ENCODE measurements at regions not wholly inside any gene's neighbourhood (a gene's known extent, or its start where the extent isn't known, plus 50 kb on each side); places are given as distances from the start of the nearest gene placed in this dataset.

DNA sequence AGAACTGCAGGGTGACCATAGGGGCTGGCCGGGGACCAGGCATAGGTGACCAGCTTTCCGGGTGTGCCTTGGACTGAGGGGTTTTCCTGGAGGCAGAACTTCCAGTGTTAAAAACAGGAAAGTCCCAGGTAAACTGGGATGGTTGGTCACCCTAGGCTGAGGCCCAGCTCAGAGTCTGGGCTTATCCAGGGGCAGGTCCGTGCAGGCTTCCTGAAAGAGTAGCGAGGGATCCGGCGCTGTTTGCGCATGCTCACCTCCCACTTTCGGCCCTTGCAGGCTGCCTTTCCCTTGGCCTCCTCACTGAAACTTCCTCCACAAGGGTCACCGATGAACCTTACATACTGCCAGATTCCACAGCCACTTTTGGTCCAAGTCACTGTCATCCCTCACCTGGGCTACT lies 119.8 kb upstream of the PLET1 start:
- H3K9me3 ChIP-seq (ENCODE audit: control insufficient read depth, low read length), result no peaks in the 10 kb centered on the region
- H3K4me1 ChIP-seq (ENCODE audit: control insufficient read depth, insufficient read depth, low read length), result no peaks in the 10 kb centered on the region
- H3K27me3 ChIP-seq (replicated peaks; ENCODE audit: control insufficient read depth, insufficient read depth, low read length), result no peaks in the 10 kb centered on the region
- no peak overlapping the region for H3K9ac ChIP-seq (ENCODE audit: low read length)
- H3K36me3 ChIP-seq (ENCODE audit: control insufficient read depth, insufficient read depth, low read length, severe bottlenecking), result no peaks in the 10 kb centered on the region
- DNase-seq (ENCODE audit: low read depth), result no peak
- no peak overlapping the region for H3K4me3 ChIP-seq (ENCODE audit: low read length)

DNA sequence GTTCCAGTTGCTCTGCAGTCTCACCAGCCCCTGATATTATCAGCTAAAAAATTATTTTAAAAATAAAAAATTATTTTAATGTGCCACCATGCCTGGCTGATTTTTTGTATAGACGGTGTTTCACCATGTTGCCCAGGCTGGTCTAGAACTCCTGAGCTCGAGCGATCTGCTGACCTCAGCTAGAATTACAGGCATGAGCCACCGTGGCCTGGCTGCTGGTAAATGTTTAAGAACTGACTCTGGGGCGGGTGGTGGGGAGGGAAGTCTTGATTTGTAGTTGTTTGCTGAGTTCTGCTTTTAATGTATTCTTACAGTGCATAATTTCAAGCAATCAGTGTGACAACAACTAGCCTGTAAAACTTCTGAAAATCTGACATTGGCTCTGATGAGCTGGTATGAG lies 120.9 kb upstream of the PLET1 start:
- Histone ChIP-seq H3K9ac (ENCODE audit: low read length) (no peak overlapping the region), H3K4me3 (ENCODE audit: low read length) (no peak overlapping the region), H3K9me3 (ENCODE audit: control insufficient read depth, low read length) (peaks cover 9% of the 10 kb centered on the region), H3K36me3 (ENCODE audit: control insufficient read depth, insufficient read depth, low read length, severe bottlenecking) (no peaks in the 10 kb centered on the region), H3K4me1 (ENCODE audit: control insufficient read depth, insufficient read depth, low read length) (no peaks in the 10 kb centered on the region), H3K27me3 (replicated peaks; ENCODE audit: control insufficient read depth, insufficient read depth, low read length) (no peaks in the 10 kb centered on the region)
- no peak for DNase-seq (ENCODE audit: low read depth)

DNA sequence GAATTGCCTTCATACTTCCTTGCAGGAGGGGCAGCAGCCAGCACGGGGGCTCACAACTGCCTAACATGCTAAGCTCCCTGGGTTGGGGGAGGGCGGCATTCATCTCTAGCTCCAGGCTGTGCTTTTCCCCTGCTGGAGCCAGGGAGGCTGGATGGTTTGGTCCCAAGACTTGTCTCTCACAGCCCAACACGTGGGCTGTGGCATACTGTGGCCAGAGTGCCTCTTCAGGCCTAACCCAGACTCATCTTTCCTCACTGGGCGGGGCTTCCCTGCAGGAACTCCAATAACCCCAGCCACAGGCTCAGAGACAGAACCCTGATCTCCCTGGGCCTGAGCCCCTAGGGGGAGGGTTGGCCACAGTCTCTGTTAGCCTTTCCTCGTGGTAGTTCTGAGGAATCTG lies 121.9 kb upstream of the PLET1 start:
- Histone ChIP-seq H3K9me3 (ENCODE audit: control insufficient read depth, low read length) (peaks cover 9% of the 10 kb centered on the region), H3K27me3 (replicated peaks; ENCODE audit: control insufficient read depth, insufficient read depth, low read length) (no peaks in the 10 kb centered on the region), H3K4me3 (ENCODE audit: low read length) (no peak overlapping the region), H3K4me1 (ENCODE audit: control insufficient read depth, insufficient read depth, low read length) (no peaks in the 10 kb centered on the region), H3K9ac (ENCODE audit: low read length) (no peak overlapping the region), H3K36me3 (ENCODE audit: control insufficient read depth, insufficient read depth, low read length, severe bottlenecking) (no peaks in the 10 kb centered on the region)
- no peak for DNase-seq (ENCODE audit: low read depth)

GRCh38 chr11:112388496-112388895 lies 127.8 kb upstream of the PLET1 start:
- Histone ChIP-seq H3K4me3 (ENCODE audit: low read length) (no peak overlapping the region), H3K27me3 (replicated peaks; ENCODE audit: control insufficient read depth, insufficient read depth, low read length) (peaks cover 13% of the 10 kb centered on the region)
- no peak for DNase-seq (ENCODE audit: low read depth)

DNA sequence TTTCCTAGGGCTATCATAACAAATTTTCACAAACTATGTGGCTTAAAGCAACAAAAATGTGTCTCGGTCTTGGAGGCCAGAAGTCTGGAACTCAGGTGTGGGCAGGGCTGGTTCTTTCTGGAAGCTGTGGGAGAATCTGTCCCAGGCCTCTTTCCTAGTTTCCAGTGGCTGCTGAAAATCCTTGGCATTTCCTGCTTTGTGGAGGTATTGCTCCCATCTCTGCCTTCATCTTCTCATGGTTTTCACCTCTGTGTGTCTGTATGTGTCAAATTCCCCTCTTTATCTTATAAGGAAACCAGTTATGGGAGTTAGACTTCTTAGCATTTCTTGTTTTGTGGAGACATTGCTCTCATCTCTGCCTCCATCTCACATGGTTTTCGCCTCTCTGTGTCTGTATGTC lies 130.4 kb upstream of the PLET1 start:
- Histone ChIP-seq H3K36me3 (ENCODE audit: control insufficient read depth, insufficient read depth, low read length, severe bottlenecking) (no peaks in the 10 kb centered on the region), H3K9ac (ENCODE audit: low read length) (no peak overlapping the region), H3K27me3 (replicated peaks; ENCODE audit: control insufficient read depth, insufficient read depth, low read length) (peaks cover 13% of the 10 kb centered on the region), H3K4me1 (ENCODE audit: control insufficient read depth, insufficient read depth, low read length) (no peaks in the 10 kb centered on the region), H3K9me3 (ENCODE audit: control insufficient read depth, low read length) (peaks cover 4% of the 10 kb centered on the region), H3K4me3 (ENCODE audit: low read length) (no peak overlapping the region)
- DNase-seq (ENCODE audit: low read depth), result no peak

More at GRCh38 chr11:112388496-112388895, 127.8 kb upstream of the PLET1 start:
- H3K9me3 ChIP-seq (ENCODE audit: control insufficient read depth, low read length), result peaks cover 9% of the 10 kb centered on the region
- H3K36me3 ChIP-seq (ENCODE audit: control insufficient read depth, insufficient read depth, low read length, severe bottlenecking), result no peaks in the 10 kb centered on the region
- no peak overlapping the region for H3K9ac ChIP-seq (ENCODE audit: low read length)
- no peaks in the 10 kb centered on the region for H3K4me1 ChIP-seq (ENCODE audit: control insufficient read depth, insufficient read depth, low read length)

DNA sequence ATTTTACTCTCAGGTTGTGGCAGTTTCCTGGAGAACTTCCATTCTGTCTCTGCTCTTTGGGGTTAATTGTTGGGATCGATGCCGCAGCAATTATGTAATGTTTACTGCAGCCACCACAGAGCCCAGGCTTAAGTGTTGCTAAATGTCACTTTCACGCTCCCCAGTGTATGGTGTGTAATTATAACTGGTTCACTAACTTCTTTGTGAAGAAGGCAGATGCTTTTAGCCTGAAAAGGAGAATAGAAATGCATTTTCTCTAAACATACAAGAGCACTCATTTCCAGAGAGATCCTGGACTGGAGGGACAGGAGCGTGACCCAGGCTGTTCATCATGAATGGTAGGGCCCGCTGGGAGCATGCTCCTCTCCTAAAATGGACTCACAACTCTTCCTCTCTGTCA lies 132.2 kb upstream of the PLET1 start:
- Histone ChIP-seq H3K9me3 (ENCODE audit: control insufficient read depth, low read length) (no peaks in the 10 kb centered on the region), H3K4me1 (ENCODE audit: control insufficient read depth, insufficient read depth, low read length) (no peaks in the 10 kb centered on the region), H3K4me3 (ENCODE audit: low read length) (no peak overlapping the region), H3K27me3 (replicated peaks; ENCODE audit: control insufficient read depth, insufficient read depth, low read length) (peaks cover 13% of the 10 kb centered on the region), H3K36me3 (ENCODE audit: control insufficient read depth, insufficient read depth, low read length, severe bottlenecking) (no peaks in the 10 kb centered on the region), H3K9ac (ENCODE audit: low read length) (no peak overlapping the region)
- no peak for DNase-seq (ENCODE audit: low read depth)

DNA sequence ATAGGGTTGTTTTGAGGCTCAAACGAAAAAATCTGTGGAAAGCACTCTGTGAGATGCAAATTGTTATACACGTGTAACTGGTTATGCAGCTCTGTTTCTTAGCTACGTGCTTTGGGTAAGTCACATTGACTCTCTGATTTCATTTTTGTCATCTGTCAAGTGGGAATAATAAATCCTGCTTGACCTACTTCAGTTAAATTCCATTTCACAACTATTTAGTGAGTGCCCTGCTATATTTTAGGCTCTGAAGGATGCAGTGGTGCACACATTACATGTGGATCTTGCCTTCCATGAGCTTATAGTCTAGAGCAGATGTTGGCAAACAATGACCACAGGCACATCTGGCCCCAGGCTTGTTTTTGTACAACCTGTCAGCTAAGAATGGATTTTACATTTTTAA lies 133.6 kb upstream of the PLET1 start:
- Histone ChIP-seq H3K4me1 (ENCODE audit: control insufficient read depth, insufficient read depth, low read length) (no peaks in the 10 kb centered on the region), H3K9me3 (ENCODE audit: control insufficient read depth, low read length) (no peaks in the 10 kb centered on the region), H3K4me3 (ENCODE audit: low read length) (no peak overlapping the region), H3K27me3 (replicated peaks; ENCODE audit: control insufficient read depth, insufficient read depth, low read length) (peaks cover 13% of the 10 kb centered on the region), H3K36me3 (ENCODE audit: control insufficient read depth, insufficient read depth, low read length, severe bottlenecking) (no peaks in the 10 kb centered on the region), H3K9ac (ENCODE audit: low read length) (no peak overlapping the region)
- DNase-seq (ENCODE audit: low read depth), result no peak

DNA sequence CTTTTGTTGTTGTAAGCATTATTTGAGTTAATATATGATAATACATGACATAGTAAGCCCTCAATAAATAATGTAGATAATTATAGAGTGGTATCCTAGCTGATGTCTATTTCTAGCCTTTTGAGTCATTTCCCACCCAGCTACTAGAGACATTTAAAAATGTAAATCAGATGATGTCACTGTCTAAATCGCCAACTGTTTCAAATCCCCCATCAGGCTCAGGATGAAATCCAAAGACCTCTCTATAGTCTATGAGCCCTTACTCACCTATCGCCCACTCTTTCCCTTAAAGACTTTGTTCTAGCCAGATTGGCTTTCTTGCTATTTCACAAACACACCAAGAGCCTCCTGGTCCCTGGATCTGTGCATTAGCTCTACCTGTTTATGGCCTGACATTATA lies 135.4 kb upstream of the PLET1 start:
- Histone ChIP-seq H3K36me3 (ENCODE audit: control insufficient read depth, insufficient read depth, low read length, severe bottlenecking) (no peaks in the 10 kb centered on the region), H3K4me1 (ENCODE audit: control insufficient read depth, insufficient read depth, low read length) (no peaks in the 10 kb centered on the region), H3K9ac (ENCODE audit: low read length) (no peak overlapping the region), H3K9me3 (ENCODE audit: control insufficient read depth, low read length) (no peaks in the 10 kb centered on the region), H3K27me3 (replicated peaks; ENCODE audit: control insufficient read depth, insufficient read depth, low read length) (peaks cover 16% of the 10 kb centered on the region), H3K4me3 (ENCODE audit: low read length) (no peak overlapping the region)
- no peak for DNase-seq (ENCODE audit: low read depth)

DNA sequence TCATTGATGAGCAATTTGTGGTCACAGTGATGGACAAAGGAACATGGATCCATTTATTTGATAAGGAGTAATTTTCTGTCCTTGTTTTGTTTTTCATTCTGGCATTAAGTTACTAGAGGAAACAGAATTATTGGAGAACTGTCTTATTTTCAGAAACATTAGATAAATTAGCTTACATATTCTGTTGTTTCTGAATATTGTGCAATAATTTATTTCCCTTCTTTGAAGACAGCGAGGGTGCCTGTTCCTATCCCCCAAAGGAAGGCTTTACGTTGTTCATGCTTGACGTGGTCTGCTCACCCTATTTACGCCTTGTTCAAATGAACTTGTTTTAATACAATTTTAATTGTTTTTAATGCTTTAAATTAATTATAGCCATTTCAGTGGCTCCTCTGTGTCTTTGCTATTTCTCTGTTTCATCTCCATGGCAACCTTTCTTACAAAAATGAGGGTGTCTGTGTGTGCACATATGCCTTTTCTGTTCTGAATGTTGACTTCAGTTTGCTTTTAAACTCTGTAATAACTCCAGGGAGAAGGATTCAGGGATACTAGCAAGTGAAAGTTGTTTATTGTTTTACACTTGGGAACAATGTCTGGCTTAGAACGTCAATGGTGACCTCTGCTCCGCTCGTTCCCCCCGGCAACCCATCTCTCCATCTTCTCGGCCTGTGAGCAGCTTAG lies 138.3 kb upstream of the PLET1 start:
- H3K4me1 ChIP-seq (ENCODE audit: control insufficient read depth, insufficient read depth, low read length), result no peaks in the 10 kb centered on the region
- no peak for DNase-seq (ENCODE audit: low read depth)
- H3K9me3 ChIP-seq (ENCODE audit: control insufficient read depth, low read length), result no peaks in the 10 kb centered on the region
- H3K9ac ChIP-seq (ENCODE audit: low read length), result no peak overlapping the region
- H3K27me3 ChIP-seq (replicated peaks; ENCODE audit: control insufficient read depth, insufficient read depth, low read length), result peaks cover 11% of the 10 kb centered on the region
- no peak overlapping the region for H3K4me3 ChIP-seq (ENCODE audit: low read length)
- no peaks in the 10 kb centered on the region for H3K36me3 ChIP-seq (ENCODE audit: control insufficient read depth, insufficient read depth, low read length, severe bottlenecking)

DNA sequence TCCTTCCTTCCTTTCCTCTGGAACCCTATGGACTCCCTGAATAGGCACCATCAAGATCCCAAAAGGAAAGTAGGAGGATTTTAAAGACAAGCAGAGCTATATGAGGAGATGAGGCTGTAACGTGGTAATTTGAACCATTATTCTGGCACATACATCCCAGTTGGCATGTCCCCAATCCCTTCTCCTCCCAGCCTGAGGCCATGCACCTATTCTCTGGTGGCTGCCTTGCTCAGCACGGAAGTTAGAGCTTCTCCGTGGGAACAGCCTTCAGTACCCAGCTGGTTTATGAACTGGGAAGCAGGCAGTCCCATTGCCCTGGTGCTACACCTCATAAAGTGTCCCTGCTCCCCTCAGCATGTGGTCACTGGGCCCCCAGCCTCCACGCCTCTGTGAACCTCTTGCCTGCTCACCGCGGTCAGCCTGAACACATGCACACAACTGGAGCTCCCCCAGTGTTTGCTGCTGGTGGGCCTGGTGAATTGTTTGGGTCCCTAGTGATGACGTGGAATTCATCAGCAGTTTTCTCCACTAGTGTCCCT lies 139.9 kb upstream of the PLET1 start:
- no peak for DNase-seq (ENCODE audit: low read depth)
- Histone ChIP-seq H3K9me3 (ENCODE audit: control insufficient read depth, low read length) (no peaks in the 10 kb centered on the region), H3K9ac (ENCODE audit: low read length) (no peak overlapping the region), H3K4me1 (ENCODE audit: control insufficient read depth, insufficient read depth, low read length) (no peaks in the 10 kb centered on the region), H3K27me3 (replicated peaks; ENCODE audit: control insufficient read depth, insufficient read depth, low read length) (peaks cover 11% of the 10 kb centered on the region), H3K4me3 (ENCODE audit: low read length) (no peak overlapping the region), H3K36me3 (ENCODE audit: control insufficient read depth, insufficient read depth, low read length, severe bottlenecking) (no peaks in the 10 kb centered on the region)

GRCh38 chr11:112401036-112401769 lies 140.5 kb upstream of the PLET1 start:
- DNase-seq (ENCODE audit: low read depth), result peak; percentile 3

More at GRCh38 chr11:112401036-112401769, 140.5 kb upstream of the PLET1 start:
- Histone ChIP-seq H3K36me3 (ENCODE audit: control insufficient read depth, insufficient read depth, low read length, severe bottlenecking) (no peaks in the 10 kb centered on the region), H3K4me3 (ENCODE audit: low read length) (no peak overlapping the region), H3K4me1 (ENCODE audit: control insufficient read depth, insufficient read depth, low read length) (no peaks in the 10 kb centered on the region), H3K9me3 (ENCODE audit: control insufficient read depth, low read length) (no peaks in the 10 kb centered on the region), H3K27me3 (replicated peaks; ENCODE audit: control insufficient read depth, insufficient read depth, low read length) (peaks cover 11% of the 10 kb centered on the region), H3K9ac (ENCODE audit: low read length) (no peak overlapping the region)

All from adipocyte (in vitro differentiated cells).